ENCODE measurements at regions not wholly inside any gene's neighbourhood (a gene's known extent, or its start where the extent isn't known, plus 50 kb on each side); places are given as distances from the start of the nearest gene placed in this dataset.
"Not testable (repeated sequence)": the region's sequence is repeated elsewhere in the genome, so short reads cannot be mapped to it uniquely, and the experiment has no call there.

DNA sequence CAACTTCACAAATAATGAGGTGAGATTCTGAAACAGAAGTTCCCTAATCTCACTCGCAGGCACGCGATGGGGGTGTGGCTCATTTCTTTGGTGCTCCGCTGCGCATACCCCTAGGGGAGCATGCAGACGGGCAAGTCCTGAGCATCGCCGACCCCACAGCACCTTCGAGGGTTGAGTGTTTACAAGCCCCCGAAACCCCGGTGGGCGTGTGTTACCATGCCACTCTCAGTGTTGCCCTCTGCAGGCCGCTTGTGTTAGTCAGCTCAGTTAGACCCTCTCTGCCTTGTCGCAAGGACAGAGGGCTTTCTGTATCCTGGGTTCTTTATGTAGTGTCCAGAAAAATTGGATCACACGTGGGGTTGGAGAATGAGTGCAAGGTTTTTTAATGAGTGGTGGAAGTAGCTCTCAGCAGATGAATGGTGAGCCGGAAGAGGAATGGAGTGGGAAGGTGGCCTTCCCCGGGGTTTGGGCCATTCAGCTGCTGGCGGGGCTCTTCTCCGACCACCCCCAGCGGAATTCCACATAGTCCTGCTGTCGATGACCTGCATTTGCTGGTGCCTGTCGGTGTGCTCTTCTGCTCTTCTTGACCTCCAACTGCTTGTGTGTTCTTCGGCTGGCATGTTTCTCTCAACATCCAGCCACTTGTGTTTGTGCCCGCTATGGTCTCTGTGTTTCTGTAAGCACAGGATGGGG is 191.3 kb downstream of the RPRM start:
- no peaks in the 10 kb centered on the region for H3K27me3 ChIP-seq
- no peak overlapping the region for H3K27ac ChIP-seq
- in situ Hi-C loops (cut with MboI; ENCODE audit: low sequenced_read_pairs in 4 of 4) (no loop called here), intact Hi-C loops (cut with DNase I; ENCODE audit: low total_unique reads) (no loop called here)
- no peak for ATAC-seq
- no peaks in the 10 kb centered on the region for H3K4me1 ChIP-seq
- H3K4me3 ChIP-seq = no peak overlapping the region
- TF ChIP-seq, protein P1, sequence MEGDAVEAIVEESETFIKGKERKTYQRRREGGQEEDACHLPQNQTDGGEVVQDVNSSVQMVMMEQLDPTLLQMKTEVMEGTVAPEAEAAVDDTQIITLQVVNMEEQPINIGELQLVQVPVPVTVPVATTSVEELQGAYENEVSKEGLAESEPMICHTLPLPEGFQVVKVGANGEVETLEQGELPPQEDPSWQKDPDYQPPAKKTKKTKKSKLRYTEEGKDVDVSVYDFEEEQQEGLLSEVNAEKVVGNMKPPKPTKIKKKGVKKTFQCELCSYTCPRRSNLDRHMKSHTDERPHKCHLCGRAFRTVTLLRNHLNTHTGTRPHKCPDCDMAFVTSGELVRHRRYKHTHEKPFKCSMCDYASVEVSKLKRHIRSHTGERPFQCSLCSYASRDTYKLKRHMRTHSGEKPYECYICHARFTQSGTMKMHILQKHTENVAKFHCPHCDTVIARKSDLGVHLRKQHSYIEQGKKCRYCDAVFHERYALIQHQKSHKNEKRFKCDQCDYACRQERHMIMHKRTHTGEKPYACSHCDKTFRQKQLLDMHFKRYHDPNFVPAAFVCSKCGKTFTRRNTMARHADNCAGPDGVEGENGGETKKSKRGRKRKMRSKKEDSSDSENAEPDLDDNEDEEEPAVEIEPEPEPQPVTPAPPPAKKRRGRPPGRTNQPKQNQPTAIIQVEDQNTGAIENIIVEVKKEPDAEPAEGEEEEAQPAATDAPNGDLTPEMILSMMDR (IDR thresholded peaks at IDR 0.05 in 4 of 5, conservative IDR thresholded peaks at IDR 0.05 in 1 of 5) = no peak
- TF ChIP-seq POLR2A (IDR thresholded peaks at IDR 0.05) = no peak
- H3K9me3 ChIP-seq = no peaks in the 10 kb centered on the region
- no peaks in the 10 kb centered on the region for H3K36me3 ChIP-seq
- DNase-seq = no peak

DNA sequence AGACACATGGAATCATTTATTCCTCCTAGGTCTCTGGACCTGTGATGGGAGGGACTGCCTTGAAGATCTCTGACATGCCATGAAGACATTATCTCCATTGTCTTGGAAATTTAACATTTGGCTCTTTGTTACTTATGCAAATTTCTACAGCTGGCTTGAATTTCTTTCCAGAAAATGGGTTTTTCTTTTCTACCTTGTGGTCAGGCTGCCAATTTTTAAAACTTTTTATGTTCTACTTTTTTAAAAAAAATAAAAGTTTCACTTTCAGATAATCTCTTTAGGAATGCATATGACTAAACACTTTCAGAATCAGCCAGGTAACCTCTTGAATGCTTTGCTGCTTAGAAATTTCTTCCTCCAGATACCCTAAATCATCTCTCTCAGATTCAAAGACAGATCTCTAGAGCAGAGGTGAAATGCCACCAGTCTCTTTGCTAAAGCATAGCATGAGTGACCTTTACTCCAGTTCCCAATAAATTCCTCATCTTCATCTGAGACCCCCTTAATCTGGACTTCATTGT is 209.6 kb downstream of the RPRM start:
- Histone ChIP-seq H3K9me3 (no peaks in the 10 kb centered on the region), H3K4me3 (no peak overlapping the region), H3K36me3 (no peaks in the 10 kb centered on the region), H3K27ac (no peak overlapping the region), H3K4me1 (no peaks in the 10 kb centered on the region), H3K27me3 (no peaks in the 10 kb centered on the region)
- intact Hi-C loops (cut with DNase I; ENCODE audit: low total_unique reads) (no loop called here), in situ Hi-C loops (cut with MboI; ENCODE audit: low sequenced_read_pairs in 4 of 4) (no loop called here)
- DNase-seq (no peak), ATAC-seq (no peak)
- TF ChIP-seq POLR2A (IDR thresholded peaks at IDR 0.05) = no peak
- TF ChIP-seq, protein P1 (IDR thresholded peaks at IDR 0.05 in 4 of 5, conservative IDR thresholded peaks at IDR 0.05 in 1 of 5) = no peak

DNA sequence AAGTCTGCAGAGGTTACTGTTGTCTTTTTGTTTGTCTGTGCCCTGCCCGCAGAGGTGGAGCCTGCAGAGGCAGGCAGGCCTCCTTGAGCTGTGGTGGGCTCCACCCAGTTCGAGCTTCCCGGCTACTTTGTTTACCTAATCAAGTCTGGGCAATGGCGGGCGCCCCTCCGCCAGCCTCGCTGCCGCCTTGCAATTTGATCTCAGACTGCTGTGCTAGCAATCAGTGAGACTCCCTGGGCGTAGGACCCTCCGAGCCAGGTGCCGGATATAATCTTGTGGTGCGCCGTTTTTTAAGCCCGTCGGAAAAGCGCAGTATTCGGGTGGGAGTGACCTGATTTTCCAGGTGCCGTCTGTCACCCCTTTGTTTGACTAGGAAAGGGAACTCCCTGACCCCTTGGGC is 221.7 kb downstream of the RPRM start:
- in situ Hi-C loops (cut with MboI; ENCODE audit: low sequenced_read_pairs in 4 of 4); H3K4me3 ChIP-seq; intact Hi-C loops (cut with DNase I; ENCODE audit: low total_unique reads): not testable (repeated sequence)

DNA sequence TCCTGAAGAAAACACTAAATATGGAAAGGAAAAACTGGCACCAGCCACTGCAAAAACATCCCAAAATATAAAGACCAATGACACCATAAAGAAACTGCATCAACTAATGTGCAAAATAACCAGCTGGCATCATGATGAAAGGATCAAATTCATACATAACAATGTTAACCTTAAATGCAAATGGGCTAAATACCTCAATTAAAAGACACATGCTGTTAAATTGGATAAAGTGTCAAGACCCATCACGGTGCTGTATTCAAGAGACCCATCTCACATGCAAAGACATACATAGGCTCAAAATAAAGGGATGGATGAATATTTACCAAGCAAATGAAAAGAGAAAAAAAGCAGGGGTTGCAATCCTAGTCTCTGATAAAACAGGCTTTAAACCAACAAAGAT is 231.9 kb downstream of the RPRM start:
- ATAC-seq; in situ Hi-C loops (cut with MboI; ENCODE audit: low sequenced_read_pairs in 4 of 4); H3K4me3 ChIP-seq; H3K27ac ChIP-seq; H3K36me3 ChIP-seq; H3K9me3 ChIP-seq; H3K4me1 ChIP-seq; H3K27me3 ChIP-seq; DNase-seq; intact Hi-C loops (cut with DNase I; ENCODE audit: low total_unique reads): not testable (repeated sequence)

More for the DNA sequence above, 221.7 kb downstream of the RPRM start:
- not testable (repeated sequence) for H3K27ac ChIP-seq, ATAC-seq, H3K9me3 ChIP-seq, H3K4me1 ChIP-seq, H3K27me3 ChIP-seq, DNase-seq, H3K36me3 ChIP-seq

DNA sequence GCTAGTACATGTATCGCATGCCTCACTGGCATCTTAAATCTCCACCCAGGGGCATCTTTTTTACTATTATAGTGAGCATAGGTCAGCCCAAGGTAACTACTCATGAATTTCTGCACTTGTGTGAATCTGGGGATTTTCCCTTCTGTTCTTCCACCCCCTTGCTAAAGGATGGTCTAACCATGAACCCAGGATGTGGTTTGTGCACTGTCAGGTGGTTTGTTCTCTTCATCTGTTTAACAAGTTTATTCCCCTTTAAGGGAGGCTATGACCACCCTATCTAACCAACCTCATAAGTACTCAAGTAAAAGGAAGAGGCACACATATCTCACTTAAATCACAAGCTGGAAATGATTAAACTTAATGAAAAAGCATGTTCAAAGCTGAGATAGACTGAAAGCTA is 243.0 kb downstream of the RPRM start:
- H3K4me3 ChIP-seq = no peak overlapping the region
- ATAC-seq = no peak
- TF ChIP-seq POLR2A (IDR thresholded peaks at IDR 0.05) = no peak
- TF ChIP-seq, protein P1 (IDR thresholded peaks at IDR 0.05 in 4 of 5, conservative IDR thresholded peaks at IDR 0.05 in 1 of 5) = no peak

DNA sequence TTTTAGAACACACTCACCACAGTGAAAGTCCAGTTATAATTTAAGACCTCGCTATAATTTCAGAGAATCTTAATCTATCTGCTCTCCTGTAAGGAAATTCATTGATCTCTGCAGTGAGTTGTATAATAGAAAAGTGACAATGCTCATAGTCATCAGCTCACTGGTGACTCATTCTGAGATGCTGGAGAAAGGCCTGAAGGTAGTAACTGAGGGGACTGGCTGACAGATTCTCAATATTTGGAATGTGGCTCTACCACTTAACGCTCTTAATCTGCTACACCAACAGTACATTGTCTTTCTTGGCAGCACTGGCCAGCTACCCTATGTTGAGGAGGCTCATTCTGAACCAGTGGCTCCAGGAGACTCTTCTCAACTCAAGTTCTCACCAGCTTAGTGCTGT is 246.1 kb downstream of the RPRM start:
- Histone ChIP-seq H3K4me3 (no peak overlapping the region), H3K27me3 (no peaks in the 10 kb centered on the region), H3K27ac (no peak overlapping the region), H3K9me3 (no peaks in the 10 kb centered on the region), H3K36me3 (no peaks in the 10 kb centered on the region), H3K4me1 (no peaks in the 10 kb centered on the region)
- intact Hi-C loops (cut with DNase I; ENCODE audit: low total_unique reads) = no loop called here
- DNase-seq (no peak), ATAC-seq (no peak)
- in situ Hi-C loops (cut with MboI; ENCODE audit: low sequenced_read_pairs in 4 of 4) = no loop called here
- TF ChIP-seq, protein P1 (IDR thresholded peaks at IDR 0.05 in 4 of 5, conservative IDR thresholded peaks at IDR 0.05 in 1 of 5) = no peak
- no peak for TF ChIP-seq POLR2A (IDR thresholded peaks at IDR 0.05)

More for the DNA sequence above, 243.0 kb downstream of the RPRM start:
- no peaks in the 10 kb centered on the region for H3K4me1 ChIP-seq
- no peak for DNase-seq
- intact Hi-C loops (cut with DNase I; ENCODE audit: low total_unique reads) (no loop called here), in situ Hi-C loops (cut with MboI; ENCODE audit: low sequenced_read_pairs in 4 of 4) (no loop called here)
- H3K27ac ChIP-seq = no peak overlapping the region
- H3K9me3 ChIP-seq = no peaks in the 10 kb centered on the region
- H3K27me3 ChIP-seq = no peaks in the 10 kb centered on the region
- no peaks in the 10 kb centered on the region for H3K36me3 ChIP-seq
